Esophagus squamous epithelium (tissue), 5 donors: ENCODE measurements at regions not wholly inside any gene's neighbourhood (a gene's known extent, or its start where the extent isn't known, plus 50 kb on each side); places are given as distances from the start of the nearest gene placed in this dataset.

Source experiments
- DNase-seq: peaks from one replicate; lab custom pipeline; 2025; lab: John Stamatoyannopoulos, UW
- H3K27ac ChIP-seq, 4 donors: fragments of 200-600 bp; sonication (generic); one replicate each; pipeline ENCODE4 v1.5.1; 2016 to 2019; ENCODE audit warnings: mild to moderate bottlenecking in 1 of 4
- H3K27me3 ChIP-seq, 4 donors: fragments of 200-600 bp; sonication (generic); 1 replicate in 3 of 4; 2 replicates in 1 of 4; pipeline versions ENCODE4 v1.5.1 to v1.6.0; 2017 to 2021; ENCODE audit warnings: antibody characterized with exemption in 1 of 4
- H3K36me3 ChIP-seq, 3 donors: fragments of 200-600 bp; sonication (generic); one replicate each; pipeline ENCODE4 v1.5.1; 2016 to 2019
- H3K4me1 ChIP-seq, 3 donors: fragments of 200-600 bp; sonication (generic); one replicate each; pipeline ENCODE4 v1.5.1; 2017 to 2019
- H3K4me3 ChIP-seq, 4 donors: fragments of 200-600 bp; sonication (generic); 1 replicate in 3 of 4; 2 replicates in 1 of 4; pipeline ENCODE4 v1.5.1; 2016 to 2019; ENCODE audit warnings: mild to moderate bottlenecking in 2 of 4, moderate library complexity in 1 of 4
- H3K9me3 ChIP-seq, 3 donors: fragments of 200-600 bp; sonication (generic); one replicate each; pipeline ENCODE4 v1.5.1; 2016 to 2019
- CTCF ChIP-seq, 6 experiments: fragments of 450-650 bp in 4 of 6; fragments of 200-600 bp in 2 of 6; sonication (generic) in 2 of 6; IDR thresholded peaks; one replicate each; pipeline ENCODE4 v1.5.1; 2016 to 2019; ENCODE audit warnings: antibody characterized with exemption in 6 of 6, mild to moderate bottlenecking in 4 of 6, moderate library complexity in 4 of 6
- POLR2A ChIP-seq, 4 donors: fragments of 450-650 bp; IDR thresholded peaks; one replicate each; pipeline ENCODE4 v1.6.1; 2017; ENCODE audit warnings: antibody characterized with exemption in 4 of 4, mild to moderate bottlenecking in 4 of 4, moderate library complexity in 3 of 4
- WGBS, 2 donors: methylation state at CpG; one replicate each; pipeline ENCODE4 v1.1.5; 2018; 5-methylcytosine and 5-hydroxymethylcytosine counted together
- intact Hi-C: fragments of 100-400 bp; cut with DNase I; formaldehyde crosslinking; loops from one replicate; pipeline ENCODE4 v1.15.0; 2022
- donor health status: DM: yes; HTN: yes; CAD: no.

- Histone ChIP-seq H3K4me1 (no peaks in the 10 kb centered on the region), H3K27me3 (no peaks in the 10 kb centered on the region), H3K4me3 (no peak overlapping the region), H3K27ac (no peak overlapping the region), H3K36me3 (no peaks in the 10 kb centered on the region), H3K9me3 (no peaks in the 10 kb centered on the region)
- DNase-seq = no peak
- TF ChIP-seq CTCF (IDR thresholded peaks at IDR 0.05) = no peak
- TF ChIP-seq POLR2A (IDR thresholded peaks at IDR 0.05) = no peak
- intact Hi-C loops = no loop called here
- 83 to 89% methylated on average over 5 of the region's 5 CpGs for WGBS, 2 donors
These were observed 111.3 kb downstream of the HNRNPLL start for GRCh38 chr2:38491436-38491835.

GRCh38 chr2:38489846-38490245, 112.8 kb upstream of the ATL2 start:
- TF ChIP-seq CTCF (IDR thresholded peaks at IDR 0.05) = no peak
- TF ChIP-seq POLR2A (IDR thresholded peaks at IDR 0.05) = no peak
- H3K36me3 ChIP-seq = no peaks in the 10 kb centered on the region
- no peak overlapping the region for H3K4me3 ChIP-seq
- DNase-seq = no peak
- H3K4me1 ChIP-seq = no peaks in the 10 kb centered on the region
- no peaks in the 10 kb centered on the region for H3K9me3 ChIP-seq
- no peaks in the 10 kb centered on the region for H3K27me3 ChIP-seq
- intact Hi-C loops = no loop called here
- H3K27ac ChIP-seq = no peak overlapping the region

- no peak for TF ChIP-seq POLR2A (IDR thresholded peaks at IDR 0.05)
- no peak for TF ChIP-seq CTCF (IDR thresholded peaks at IDR 0.05)
- no peak for DNase-seq
- WGBS, 2 donors = 80 to 87% methylated on average over 6 to 10 of the region's 10 CpGs
- Histone ChIP-seq H3K27me3 (no peaks in the 10 kb centered on the region), H3K4me1 (peaks cover 0 to 5% (median 0%) of the 10 kb centered on the region in 3 donors), H3K27ac (no peak overlapping the region), H3K4me3 (no peak overlapping the region), H3K36me3 (no peaks in the 10 kb centered on the region), H3K9me3 (no peaks in the 10 kb centered on the region)
- intact Hi-C loops = no loop called here
These were observed 110.8 kb upstream of the ATL2 start for GRCh38 chr2:38487852-38488251.

- Histone ChIP-seq H3K9me3 (peaks cover 0 to 2% (median 0%) of the 10 kb centered on the region in 3 donors), H3K36me3 (no peaks in the 10 kb centered on the region), H3K27ac (no peak overlapping the region), H3K4me3 (no peak overlapping the region), H3K27me3 (no peaks in the 10 kb centered on the region), H3K4me1 (peaks cover 0 to 5% (median 0%) of the 10 kb centered on the region in 3 donors)
- no peak for DNase-seq
- intact Hi-C loops = no loop called here
- TF ChIP-seq POLR2A (IDR thresholded peaks at IDR 0.05) = no peak
- TF ChIP-seq CTCF (IDR thresholded peaks at IDR 0.05) = no peak
- 72 to 79% methylated on average over 7 to 8 of the region's 11 CpGs for WGBS, 2 donors
These were observed 109.3 kb upstream of the ATL2 start for GRCh38 chr2:38486213-38487026.

GRCh38 chr2:38485734-38486133, 108.7 kb upstream of the ATL2 start:
- H3K9me3 ChIP-seq = peaks cover 0 to 8% (median 5%) of the 10 kb centered on the region in 3 donors
- H3K27me3 ChIP-seq = no peaks in the 10 kb centered on the region
- TF ChIP-seq CTCF (IDR thresholded peaks at IDR 0.05) (no peak), POLR2A (IDR thresholded peaks at IDR 0.05) (no peak)
- DNase-seq = no peak
- H3K27ac ChIP-seq = no peak overlapping the region
- H3K36me3 ChIP-seq = no peaks in the 10 kb centered on the region
- intact Hi-C loops = no loop called here
- WGBS, 2 donors = 82 to 86% methylated on average over 3 of the region's 3 CpGs
- peaks cover 0 to 5% (median 0%) of the 10 kb centered on the region in 3 donors for H3K4me1 ChIP-seq
- H3K4me3 ChIP-seq = no peak overlapping the region
